GM19467 (cell line): ENCODE measurements at regions not wholly inside any gene's neighbourhood (a gene's known extent, or its start where the extent isn't known, plus 50 kb on each side); places are given as distances from the start of the nearest gene placed in this dataset.
"Not testable (repeated sequence)": the region's sequence is repeated elsewhere in the genome, so short reads cannot be mapped to it uniquely, and the experiment has no call there.

Experiments
- ATAC-seq: cut with Tn5 transposase; IDR thresholded peaks from one replicate; pipeline ENCODE4 v1.9.1; 2021; ENCODE audit warnings: mild to moderate bottlenecking, moderate library complexity; ENCODE audit not compliant: unreplicated experiment

GRCh38 chr13:65453982-65454381 lies 1776.2 kb downstream of the PCDH9 start:
- ATAC-seq = no peak

GRCh38 chr13:65445340-65445739 lies 1784.8 kb downstream of the PCDH9 start:
- ATAC-seq = no peak

- ATAC-seq = no peak
Observed at GRCh38 chr13:65435590-65435989, 1794.5 kb downstream of the PCDH9 start.

GRCh38 chr13:65417953-65418352 lies 1812.2 kb downstream of the PCDH9 start:
- ATAC-seq = no peak

- no peak for ATAC-seq
Observed at GRCh38 chr13:65416784-65417183, 1813.4 kb downstream of the PCDH9 start.

GRCh38 chr13:65414187-65414586 lies 1815.9 kb downstream of the PCDH9 start:
- ATAC-seq = no peak

- no peak for ATAC-seq
Observed at GRCh38 chr13:65411521-65411920, 1818.6 kb downstream of the PCDH9 start.

GRCh38 chr13:65410791-65411190 lies 1819.3 kb downstream of the PCDH9 start:
- no peak for ATAC-seq

GRCh38 chr13:65401315-65401714 lies 1828.8 kb downstream of the PCDH9 start:
- no peak for ATAC-seq

GRCh38 chr13:65400702-65401101 lies 1829.4 kb downstream of the PCDH9 start:
- ATAC-seq = no peak

- ATAC-seq = no peak
Observed at GRCh38 chr13:65387743-65388347, 1842.3 kb downstream of the PCDH9 start.

- no peak for ATAC-seq
Observed at GRCh38 chr13:65378943-65379519, 1851.1 kb downstream of the PCDH9 start.

GRCh38 chr13:65378484-65378883 lies 1851.7 kb downstream of the PCDH9 start:
- ATAC-seq = no peak

- no peak for ATAC-seq
Observed at GRCh38 chr13:65368832-65369231, 1861.3 kb downstream of the PCDH9 start.

- no peak for ATAC-seq
Observed at GRCh38 chr13:65353951-65354350, 1876.2 kb downstream of the PCDH9 start.

- not testable (repeated sequence) for ATAC-seq
Observed at GRCh38 chr13:65353150-65353549, 1877.0 kb downstream of the PCDH9 start.

GRCh38 chr13:65347420-65348030 lies 1882.6 kb downstream of the PCDH9 start:
- no peak for ATAC-seq

GRCh38 chr13:65343898-65344663 lies 1886.1 kb downstream of the PCDH9 start:
- no peak for ATAC-seq

- no peak for ATAC-seq
Observed at GRCh38 chr13:65342541-65343337, 1887.4 kb downstream of the PCDH9 start.

GRCh38 chr13:65339241-65339640 lies 1890.9 kb downstream of the PCDH9 start:
- ATAC-seq = no peak

GRCh38 chr13:65336916-65337315 lies 1893.2 kb downstream of the PCDH9 start:
- ATAC-seq = no peak
